Adrenal gland (tissue), 5 donors: ENCODE measurements at regions not wholly inside any gene's neighbourhood (a gene's known extent, or its start where the extent isn't known, plus 50 kb on each side); places are given as distances from the start of the nearest gene placed in this dataset.

Source experiments
- POLR2A ChIP-seq, 2 donors: fragments of 450-650 bp; IDR thresholded peaks; one replicate each; pipeline ENCODE4 v1.6.1; 2017; ENCODE audit warnings: antibody characterized with exemption in 2 of 2, mild to moderate bottlenecking in 2 of 2, moderate library complexity in 1 of 2
- TF ChIP-seq, protein P1 (sequence below), 6 experiments: fragments of 450-650 bp in 4 of 6; fragments of 200-600 bp in 2 of 6; sonication (generic) in 1 of 6; IDR thresholded peaks; 1 replicate in 5 of 6; 2 replicates in 1 of 6; pipeline versions ENCODE4 v1.5.1 to v1.8.0; 2016 to 2021; ENCODE audit warnings: antibody characterized with exemption in 6 of 6, mild to moderate bottlenecking in 2 of 6, moderate library complexity in 1 of 6
- donor health status: DM: no; HTN: no; CAD: no.

DNA sequence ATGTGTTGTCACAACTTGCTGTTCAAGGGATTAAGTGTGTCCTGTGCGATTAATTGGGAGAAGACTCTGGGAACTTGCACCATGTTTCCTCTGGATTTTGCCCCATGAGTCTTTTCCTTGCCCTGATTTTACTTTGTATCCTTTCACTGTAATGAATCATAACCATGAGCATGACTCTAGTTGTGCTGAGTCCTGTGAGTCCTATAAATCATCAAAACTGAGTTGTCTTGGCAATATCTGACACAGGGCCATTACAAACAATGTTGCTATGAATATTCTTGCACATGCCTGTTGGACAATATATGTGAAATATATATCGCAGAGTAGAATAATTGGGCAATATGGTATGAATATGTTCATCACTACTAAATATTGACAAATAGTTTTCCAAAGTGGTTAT, 56.5 kb upstream of the COL5A2 start:
- no peak for TF ChIP-seq POLR2A (IDR thresholded peaks at IDR 0.05)
- TF ChIP-seq, protein P1, sequence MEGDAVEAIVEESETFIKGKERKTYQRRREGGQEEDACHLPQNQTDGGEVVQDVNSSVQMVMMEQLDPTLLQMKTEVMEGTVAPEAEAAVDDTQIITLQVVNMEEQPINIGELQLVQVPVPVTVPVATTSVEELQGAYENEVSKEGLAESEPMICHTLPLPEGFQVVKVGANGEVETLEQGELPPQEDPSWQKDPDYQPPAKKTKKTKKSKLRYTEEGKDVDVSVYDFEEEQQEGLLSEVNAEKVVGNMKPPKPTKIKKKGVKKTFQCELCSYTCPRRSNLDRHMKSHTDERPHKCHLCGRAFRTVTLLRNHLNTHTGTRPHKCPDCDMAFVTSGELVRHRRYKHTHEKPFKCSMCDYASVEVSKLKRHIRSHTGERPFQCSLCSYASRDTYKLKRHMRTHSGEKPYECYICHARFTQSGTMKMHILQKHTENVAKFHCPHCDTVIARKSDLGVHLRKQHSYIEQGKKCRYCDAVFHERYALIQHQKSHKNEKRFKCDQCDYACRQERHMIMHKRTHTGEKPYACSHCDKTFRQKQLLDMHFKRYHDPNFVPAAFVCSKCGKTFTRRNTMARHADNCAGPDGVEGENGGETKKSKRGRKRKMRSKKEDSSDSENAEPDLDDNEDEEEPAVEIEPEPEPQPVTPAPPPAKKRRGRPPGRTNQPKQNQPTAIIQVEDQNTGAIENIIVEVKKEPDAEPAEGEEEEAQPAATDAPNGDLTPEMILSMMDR (IDR thresholded peaks at IDR 0.05), result no peak
